ENCODE measurements at regions not wholly inside any gene's neighbourhood (a gene's known extent, or its start where the extent isn't known, plus 50 kb on each side); places are given as distances from the start of the nearest gene placed in this dataset.
"Not testable (repeated sequence)": the region's sequence is repeated elsewhere in the genome, so short reads cannot be mapped to it uniquely, and the experiment has no call there.

- TF ChIP-seq NKRF (conservative IDR thresholded peaks at IDR 0.05) (no peak), ZNF24 (IDR thresholded peaks at IDR 0.05) (no peak), NBN (IDR thresholded peaks at IDR 0.05) (no peak), PKNOX1 (IDR thresholded peaks at IDR 0.05) (no peak), TCF12 (IDR thresholded peaks at IDR 0.05; ENCODE audit: low read depth, low read length) (no peak), RUNX3 (IDR thresholded peaks at IDR 0.05; ENCODE audit: low read length) (no peak), SRF (IDR thresholded peaks at IDR 0.05; ENCODE audit: low read depth in 2 of 2, low read length in 2 of 2) (no peak), SMC3 (IDR thresholded peaks at IDR 0.05; ENCODE audit: borderline replicate concordance, low read length) (no peak)
These were observed 80.7 kb downstream of the GRIN2B start (continued) for GRCh38 chr12:13900718-13901117.

GRCh38 chr12:13898387-13898786, 83.0 kb downstream of the GRIN2B start:
- 12% methylated on average over 5 of the region's 5 CpGs for WGBS (ENCODE audit: insufficient coverage, insufficient replicate concordance, low lambda C conversion rate, missing lambda C conversion rate)
- FAIRE-seq; ATAC-seq; intact Hi-C loops (cut with micrococcal nuclease; ENCODE audit: unreplicated experiment); H3K79me2 ChIP-seq (ENCODE audit: control insufficient read depth, insufficient read depth, low read length); H3K4me1 ChIP-seq (ENCODE audit: control insufficient read depth, insufficient read depth, low read length); BruUV-seq (replicated peaks); H3K27ac ChIP-seq (ENCODE audit: control insufficient read depth, insufficient read depth); H2AFZ ChIP-seq (ENCODE audit: control insufficient read depth, low read depth, low read length); H3K9me3 ChIP-seq (replicated peaks; ENCODE audit: control insufficient read depth, insufficient read depth, low read length); H3K4me2 ChIP-seq (ENCODE audit: control insufficient read depth, insufficient read depth); RAD21 ChIA-PET (ENCODE audit: unreplicated experiment); SMC1A ChIA-PET (ENCODE audit: uncharacterized antibody, unreplicated experiment); H4K20me1 ChIP-seq (ENCODE audit: control insufficient read depth, insufficient read depth); H3K36me3 ChIP-seq (ENCODE audit: control insufficient read depth in 2 of 2, insufficient read depth in 2 of 2, low read length in 1 of 2); H3K9ac ChIP-seq (ENCODE audit: control insufficient read depth, insufficient read depth, low read length); in situ Hi-C loops (cut with MboI); H3K4me3 ChIP-seq; POLR2A ChIA-PET; H3K27me3 ChIP-seq (replicated peaks in 1 of 2; ENCODE audit: control insufficient read depth in 2 of 2, insufficient read depth in 2 of 2, low read length in 1 of 2); DNase-seq (ENCODE audit: low read depth, low spot score): not testable (repeated sequence)
- CTCF ChIA-PET = interaction anchor here (1.0 kb wide), 1 partner anchor 643 kb away, joined by 3 read pairs; no protein-coding TSS in a partner anchor

Measured in GM12878 (cell line).